ENCODE measurements at regions not wholly inside any gene's neighbourhood (a gene's known extent, or its start where the extent isn't known, plus 50 kb on each side); places are given as distances from the start of the nearest gene placed in this dataset.

DNA sequence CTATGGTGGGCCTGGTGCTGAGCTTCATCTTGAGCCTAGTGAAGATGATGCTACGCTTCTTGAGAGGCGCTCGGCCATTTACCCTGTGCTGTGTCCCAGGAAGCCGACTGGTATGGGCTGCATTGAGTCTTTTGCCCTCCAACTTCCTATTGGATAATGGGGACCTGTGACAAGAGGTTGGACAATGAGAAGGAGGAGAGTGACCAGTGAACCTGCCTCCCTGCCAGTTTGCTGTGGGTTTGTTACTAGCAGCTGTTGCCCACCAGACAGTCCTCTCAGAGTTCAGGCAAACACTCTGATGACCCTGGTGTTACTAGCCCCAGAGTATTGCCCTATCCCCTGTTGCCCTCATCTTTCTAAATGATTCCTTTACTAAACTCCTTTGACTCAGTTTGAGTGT, 99.6 kb upstream of the PFN2 start:
- TF ChIP-seq, protein P1, sequence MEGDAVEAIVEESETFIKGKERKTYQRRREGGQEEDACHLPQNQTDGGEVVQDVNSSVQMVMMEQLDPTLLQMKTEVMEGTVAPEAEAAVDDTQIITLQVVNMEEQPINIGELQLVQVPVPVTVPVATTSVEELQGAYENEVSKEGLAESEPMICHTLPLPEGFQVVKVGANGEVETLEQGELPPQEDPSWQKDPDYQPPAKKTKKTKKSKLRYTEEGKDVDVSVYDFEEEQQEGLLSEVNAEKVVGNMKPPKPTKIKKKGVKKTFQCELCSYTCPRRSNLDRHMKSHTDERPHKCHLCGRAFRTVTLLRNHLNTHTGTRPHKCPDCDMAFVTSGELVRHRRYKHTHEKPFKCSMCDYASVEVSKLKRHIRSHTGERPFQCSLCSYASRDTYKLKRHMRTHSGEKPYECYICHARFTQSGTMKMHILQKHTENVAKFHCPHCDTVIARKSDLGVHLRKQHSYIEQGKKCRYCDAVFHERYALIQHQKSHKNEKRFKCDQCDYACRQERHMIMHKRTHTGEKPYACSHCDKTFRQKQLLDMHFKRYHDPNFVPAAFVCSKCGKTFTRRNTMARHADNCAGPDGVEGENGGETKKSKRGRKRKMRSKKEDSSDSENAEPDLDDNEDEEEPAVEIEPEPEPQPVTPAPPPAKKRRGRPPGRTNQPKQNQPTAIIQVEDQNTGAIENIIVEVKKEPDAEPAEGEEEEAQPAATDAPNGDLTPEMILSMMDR (IDR thresholded peaks at IDR 0.05) = no peak
- TF ChIP-seq EP300 (IDR thresholded peaks at IDR 0.05) (no peak), POLR2A (IDR thresholded peaks at IDR 0.05) (no peak), POLR2AphosphoS5 (IDR thresholded peaks at IDR 0.05) (no peak)

Data from gastroesophageal sphincter (tissue), 3 donors.